ENCODE measurements at regions not wholly inside any gene's neighbourhood (a gene's known extent, or its start where the extent isn't known, plus 50 kb on each side); places are given as distances from the start of the nearest gene placed in this dataset.

- Histone ChIP-seq H3K4me3 (no peak overlapping the region), H3K27me3 (replicated peaks; ENCODE audit: insufficient read depth) (no peaks in the 10 kb centered on the region), H3K36me3 (no peaks in the 10 kb centered on the region), H3K4me1 (replicated peaks) (no peaks in the 10 kb centered on the region), H3K9me3 (no peaks in the 10 kb centered on the region), H3K27ac (no peak overlapping the region)
- 85% methylated on average over 12 of the region's 12 CpGs for WGBS
- TF ChIP-seq CTCF (IDR thresholded peaks at IDR 0.05) (no peak), POLR2AphosphoS5 (IDR thresholded peaks at IDR 0.05) (no peak), POLR2A (IDR thresholded peaks at IDR 0.05) (no peak)
- DNase-seq (ENCODE audit: low spot score): no peak
- intact Hi-C loops (cut with DNase I): loop anchor here (10.0 kb wide), 1 partner anchor 609 kb away; no protein-coding TSS in a partner anchor
Measured at GRCh38 chr5:106873568-106873967, 797.2 kb downstream of the EFNA5 start.

- H3K4me1 ChIP-seq (replicated peaks): no peaks in the 10 kb centered on the region
- WGBS: 92% methylated on average over 5 of the region's 5 CpGs
- H3K27me3 ChIP-seq (replicated peaks; ENCODE audit: insufficient read depth): no peaks in the 10 kb centered on the region
- no peaks in the 10 kb centered on the region for H3K9me3 ChIP-seq
- H3K4me3 ChIP-seq: no peak overlapping the region
- intact Hi-C loops (cut with DNase I): no loop called here
- no peaks in the 10 kb centered on the region for H3K36me3 ChIP-seq
- DNase-seq (ENCODE audit: low spot score): no peak
- H3K27ac ChIP-seq: no peak overlapping the region
- no peak for TF ChIP-seq POLR2AphosphoS5 (IDR thresholded peaks at IDR 0.05)
- no peak for TF ChIP-seq POLR2A (IDR thresholded peaks at IDR 0.05)
- TF ChIP-seq CTCF (IDR thresholded peaks at IDR 0.05): no peak
Measured at GRCh38 chr5:106865279-106865678, 805.5 kb downstream of the EFNA5 start.

- Histone ChIP-seq H3K27ac (no peak overlapping the region), H3K36me3 (no peaks in the 10 kb centered on the region), H3K9me3 (no peaks in the 10 kb centered on the region), H3K27me3 (replicated peaks; ENCODE audit: insufficient read depth) (no peaks in the 10 kb centered on the region), H3K4me1 (replicated peaks) (no peaks in the 10 kb centered on the region), H3K4me3 (no peak overlapping the region)
- intact Hi-C loops (cut with DNase I): no loop called here
- DNase-seq (ENCODE audit: low spot score): no peak
- WGBS: 74% methylated on average over 3 of the region's 3 CpGs
- no peak for TF ChIP-seq CTCF (IDR thresholded peaks at IDR 0.05)
- TF ChIP-seq POLR2A (IDR thresholded peaks at IDR 0.05): no peak
- TF ChIP-seq POLR2AphosphoS5 (IDR thresholded peaks at IDR 0.05): no peak
Measured at GRCh38 chr5:106862450-106863193, 808.1 kb downstream of the EFNA5 start.

- Histone ChIP-seq H3K27me3 (replicated peaks; ENCODE audit: insufficient read depth) (no peaks in the 10 kb centered on the region), H3K4me3 (no peak overlapping the region), H3K9me3 (no peaks in the 10 kb centered on the region), H3K36me3 (no peaks in the 10 kb centered on the region), H3K4me1 (replicated peaks) (no peaks in the 10 kb centered on the region), H3K27ac (no peak overlapping the region)
- TF ChIP-seq POLR2A (IDR thresholded peaks at IDR 0.05): no peak
- no peak for TF ChIP-seq POLR2AphosphoS5 (IDR thresholded peaks at IDR 0.05)
- TF ChIP-seq CTCF (IDR thresholded peaks at IDR 0.05): no peak
- 77% methylated on average over 3 of the region's 3 CpGs for WGBS
- no peak for DNase-seq (ENCODE audit: low spot score)
- intact Hi-C loops (cut with DNase I): no loop called here
Measured at GRCh38 chr5:106860398-106861044, 810.2 kb downstream of the EFNA5 start.

- 62% methylated on average over 2 of the region's 2 CpGs for WGBS
Measured at GRCh38 chr5:106858616-106859015, 812.1 kb downstream of the EFNA5 start.

More at GRCh38 chr5:106858616-106859015, 812.1 kb downstream of the EFNA5 start:
- Histone ChIP-seq H3K9me3 (no peaks in the 10 kb centered on the region), H3K4me1 (replicated peaks) (no peaks in the 10 kb centered on the region), H3K4me3 (no peak overlapping the region), H3K36me3 (no peaks in the 10 kb centered on the region), H3K27ac (no peak overlapping the region), H3K27me3 (replicated peaks; ENCODE audit: insufficient read depth) (no peaks in the 10 kb centered on the region)
- intact Hi-C loops (cut with DNase I): no loop called here
- no peak for DNase-seq (ENCODE audit: low spot score)
- TF ChIP-seq POLR2A (IDR thresholded peaks at IDR 0.05) (no peak), POLR2AphosphoS5 (IDR thresholded peaks at IDR 0.05) (no peak), CTCF (IDR thresholded peaks at IDR 0.05) (no peak)
